GM18870 (cell line): ENCODE measurements at regions not wholly inside any gene's neighbourhood (a gene's known extent, or its start where the extent isn't known, plus 50 kb on each side); places are given as distances from the start of the nearest gene placed in this dataset.
"Not testable (repeated sequence)": the region's sequence is repeated elsewhere in the genome, so short reads cannot be mapped to it uniquely, and the experiment has no call there.

Experiments used
- ATAC-seq: cut with Tn5 transposase; IDR thresholded peaks from one replicate; pipeline ENCODE4 v1.9.1; 2021; ENCODE audit warnings: moderate library complexity; ENCODE audit not compliant: unreplicated experiment

DNA sequence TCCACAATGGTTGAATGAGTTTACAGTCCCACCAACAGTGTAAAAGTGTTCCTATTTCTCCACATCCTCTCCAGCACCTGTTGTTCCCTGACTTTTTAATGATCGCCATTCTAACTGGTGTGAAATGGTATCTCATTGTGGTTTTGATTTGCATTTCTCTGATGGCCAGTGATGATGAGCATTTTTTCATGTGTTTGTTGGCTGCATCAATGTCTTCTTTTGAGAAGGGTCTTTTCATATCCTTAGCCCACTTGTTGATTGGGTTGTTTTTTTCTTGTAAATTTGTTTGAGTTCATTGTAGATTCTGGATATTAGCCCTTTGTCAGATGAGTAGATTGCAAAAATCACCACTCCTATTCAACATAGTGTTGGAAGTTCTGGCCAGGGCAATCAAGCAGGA, 287.6 kb upstream of the RASGRP1 start:
- not testable (repeated sequence) for ATAC-seq

DNA sequence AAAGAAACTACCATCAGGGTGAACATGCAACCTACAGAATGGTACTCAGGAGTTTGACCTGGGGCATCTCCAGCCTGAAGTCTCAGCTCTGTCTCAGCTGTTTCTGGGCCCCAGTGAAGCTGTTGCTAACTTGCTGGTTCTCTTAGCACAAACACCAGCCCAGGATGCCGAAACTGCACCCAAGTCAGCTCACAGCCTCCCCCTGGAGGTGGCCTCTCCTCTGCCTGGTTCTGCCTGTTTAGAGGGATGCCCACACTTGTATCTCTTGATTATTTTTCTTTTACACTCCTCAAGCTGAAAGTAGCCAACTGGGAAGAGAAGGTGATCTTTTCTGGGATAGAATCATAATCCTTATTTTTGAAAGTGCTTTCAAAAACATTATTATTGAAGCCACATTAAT, 289.0 kb upstream of the RASGRP1 start:
- no peak for ATAC-seq

DNA sequence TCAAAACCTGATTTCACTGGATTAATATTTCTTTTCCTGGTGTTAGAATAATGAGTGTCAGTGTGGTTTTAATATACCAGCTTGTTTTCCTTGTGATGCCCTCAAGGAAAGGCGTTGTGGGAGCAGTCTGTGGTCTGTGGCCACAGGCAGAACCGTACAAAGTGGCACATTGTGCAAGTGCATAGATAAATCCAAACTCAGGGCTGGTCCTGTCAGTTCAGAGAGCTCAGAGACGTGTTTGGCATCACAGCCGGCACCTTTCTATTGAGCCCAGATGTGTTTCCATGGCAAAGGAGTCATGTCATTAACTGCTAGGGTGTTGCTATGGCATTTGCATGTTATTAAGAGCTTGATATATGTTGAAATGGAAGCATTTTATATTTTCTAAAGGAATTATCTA, 289.9 kb upstream of the RASGRP1 start:
- no peak for ATAC-seq

DNA sequence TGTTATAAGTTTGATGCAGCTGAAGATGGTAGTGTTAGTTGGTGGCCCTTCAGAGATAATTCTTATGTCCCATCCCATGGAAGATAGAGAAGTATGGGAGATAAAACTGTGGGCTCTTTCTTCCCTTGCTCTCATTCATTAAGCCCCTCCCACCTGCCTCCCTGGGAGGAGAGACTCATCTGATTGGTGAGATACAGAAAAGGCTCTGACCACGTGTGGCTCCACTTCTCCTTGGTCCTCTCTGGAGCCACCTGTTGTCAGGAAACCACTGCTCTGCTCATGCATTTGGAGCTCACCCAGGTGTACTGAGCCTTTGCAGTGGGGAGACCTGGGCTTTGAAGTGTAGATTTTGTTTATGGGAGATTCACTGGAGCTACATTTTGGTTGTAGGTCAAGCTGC, 293.2 kb upstream of the RASGRP1 start:
- ATAC-seq = no peak

- no peak for ATAC-seq
Observed at GRCh38 chr15:38859574-38859973, 295.0 kb upstream of the RASGRP1 start.

DNA sequence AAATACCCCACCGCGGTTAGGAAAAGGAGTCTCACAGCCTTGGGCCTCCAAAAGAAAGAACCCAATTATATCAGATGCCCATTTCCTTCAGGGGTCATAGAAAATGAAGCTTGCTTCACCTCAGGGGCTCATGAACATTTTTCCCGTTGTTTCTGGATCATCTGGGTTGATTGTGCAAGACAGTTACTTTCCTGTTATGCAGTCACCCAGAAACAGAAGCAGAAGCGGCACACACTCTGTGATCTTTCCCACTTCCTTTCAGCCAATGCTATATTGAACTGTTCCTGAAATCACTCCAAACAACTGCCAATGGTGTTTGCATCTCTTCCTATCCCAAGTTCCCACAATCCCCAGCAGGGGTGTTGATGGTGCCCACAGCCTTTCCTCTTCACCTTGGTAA, 295.6 kb upstream of the RASGRP1 start:
- no peak for ATAC-seq

- no peak for ATAC-seq
Observed at GRCh38 chr15:38860674-38861073, 296.1 kb upstream of the RASGRP1 start.

GRCh38 chr15:38861108-38861507, 296.5 kb upstream of the RASGRP1 start:
- no peak for ATAC-seq

DNA sequence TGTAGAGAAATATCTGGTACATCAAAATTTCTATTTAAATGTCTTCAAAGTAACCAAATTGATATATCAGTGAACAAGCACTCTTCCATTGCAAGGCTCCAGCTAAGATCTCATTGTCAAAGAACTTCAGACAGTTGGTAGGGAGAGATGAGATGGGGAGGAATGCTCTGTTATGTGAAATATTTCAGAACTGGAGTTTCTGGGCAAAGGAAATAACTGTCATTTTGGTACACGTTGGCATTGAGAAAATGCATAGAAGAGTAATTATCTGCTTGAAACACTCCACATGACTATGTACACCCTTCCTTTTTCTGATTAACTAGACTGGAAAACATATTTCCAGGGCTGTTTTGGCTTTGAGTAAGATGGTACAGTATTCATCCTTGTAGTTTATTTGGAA, 297.5 kb upstream of the RASGRP1 start:
- no peak for ATAC-seq

DNA sequence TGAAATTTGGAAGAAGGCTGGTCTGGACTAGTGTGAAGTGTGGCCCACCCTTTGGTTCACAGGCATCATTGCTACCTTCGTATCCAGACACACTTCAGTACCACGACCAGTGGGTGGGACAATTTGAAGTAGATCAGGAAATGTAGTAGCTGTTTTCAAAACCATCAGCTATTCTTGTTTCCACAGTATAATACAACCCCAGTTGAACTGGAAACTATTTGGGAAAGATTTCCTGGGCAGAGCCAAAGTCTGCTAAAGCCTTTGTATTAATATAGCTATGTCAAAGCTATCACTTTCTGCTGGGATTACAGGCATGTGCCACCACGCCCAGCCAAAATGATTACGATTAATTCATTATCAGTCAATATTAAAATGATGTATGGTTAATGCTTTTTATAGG, 298.8 kb upstream of the RASGRP1 start:
- ATAC-seq = no peak

GRCh38 chr15:38864122-38864521, 299.5 kb upstream of the RASGRP1 start:
- no peak for ATAC-seq

DNA sequence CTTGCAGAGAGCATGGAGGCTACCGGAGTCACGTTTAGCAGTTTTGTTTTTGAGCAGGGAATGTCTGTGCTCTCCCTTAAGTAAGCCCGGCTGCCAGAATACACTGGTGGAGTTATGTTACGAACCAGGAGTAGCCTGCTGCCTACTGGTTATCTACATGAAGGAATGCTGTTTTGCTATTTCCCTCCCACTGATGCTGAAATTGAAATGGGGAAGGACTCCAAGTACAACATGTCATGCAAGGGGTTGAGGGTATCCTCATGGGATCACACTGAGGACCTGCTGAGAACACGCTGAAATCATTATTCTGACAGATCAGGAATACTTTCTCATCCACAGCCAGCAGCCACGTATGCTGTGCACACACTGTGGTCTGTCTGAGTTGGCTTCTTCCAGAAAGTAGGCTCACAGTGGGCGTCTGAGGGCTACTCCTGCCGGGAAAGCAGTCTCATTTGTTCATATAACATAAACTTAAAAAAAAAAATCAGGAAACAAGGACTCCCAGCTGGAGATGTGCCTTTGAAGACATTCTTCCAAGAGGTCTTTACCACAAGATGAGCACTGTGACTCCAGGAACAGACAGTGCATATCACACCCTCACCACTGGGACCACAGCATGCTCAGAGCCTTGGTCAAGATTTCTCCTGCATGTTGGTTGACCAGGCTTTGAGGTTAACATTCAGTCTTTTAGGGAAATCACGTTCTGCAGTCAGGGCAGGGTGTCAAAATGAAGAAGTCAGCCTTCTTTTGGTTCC, 300.4 kb upstream of the RASGRP1 start:
- no peak for ATAC-seq

DNA sequence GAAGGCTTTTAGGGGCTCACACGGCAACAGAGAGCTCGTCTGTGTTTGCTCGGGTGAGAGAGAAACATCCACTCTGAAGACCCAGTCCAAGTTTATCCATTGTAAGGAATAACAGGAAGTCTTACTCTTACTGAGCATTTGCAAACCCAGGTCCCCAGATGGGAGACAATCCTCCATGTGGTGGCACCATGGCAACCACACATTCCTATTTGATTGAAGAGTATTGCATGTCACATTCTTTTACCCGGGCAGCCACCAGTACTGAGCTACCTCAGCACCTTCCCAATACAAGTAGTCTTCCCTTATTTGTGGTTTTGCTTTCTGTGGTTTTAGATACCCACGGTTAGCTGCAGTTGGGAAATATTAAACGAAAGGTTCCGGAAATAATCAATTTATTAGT, 302.9 kb upstream of the RASGRP1 start:
- ATAC-seq = no peak

GRCh38 chr15:38868326-38869114, 303.9 kb upstream of the RASGRP1 start:
- no peak for ATAC-seq

GRCh38 chr15:38871638-38872037, 307.0 kb upstream of the RASGRP1 start:
- no peak for ATAC-seq

DNA sequence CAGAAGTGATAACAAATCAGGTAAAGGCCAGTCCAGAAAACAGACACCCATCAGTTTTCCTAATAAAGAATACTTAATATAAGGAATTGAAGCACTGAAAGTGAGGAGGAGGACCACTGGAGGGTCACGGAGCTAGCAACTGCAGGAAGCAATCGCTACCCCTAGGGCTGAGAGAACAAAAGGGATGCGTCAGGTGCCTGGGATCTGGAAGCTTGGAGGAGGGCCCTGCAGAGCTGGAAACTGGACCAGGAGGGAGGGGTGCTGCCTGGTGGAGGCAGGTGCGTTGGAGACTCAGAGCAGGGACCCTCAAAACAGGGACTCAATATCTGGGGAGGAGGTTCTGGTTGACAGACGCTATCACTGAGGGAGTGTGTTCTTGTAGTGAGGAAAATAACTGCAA, 308.1 kb upstream of the RASGRP1 start:
- no peak for ATAC-seq

GRCh38 chr15:38873158-38873557, 308.5 kb upstream of the RASGRP1 start:
- no peak for ATAC-seq

DNA sequence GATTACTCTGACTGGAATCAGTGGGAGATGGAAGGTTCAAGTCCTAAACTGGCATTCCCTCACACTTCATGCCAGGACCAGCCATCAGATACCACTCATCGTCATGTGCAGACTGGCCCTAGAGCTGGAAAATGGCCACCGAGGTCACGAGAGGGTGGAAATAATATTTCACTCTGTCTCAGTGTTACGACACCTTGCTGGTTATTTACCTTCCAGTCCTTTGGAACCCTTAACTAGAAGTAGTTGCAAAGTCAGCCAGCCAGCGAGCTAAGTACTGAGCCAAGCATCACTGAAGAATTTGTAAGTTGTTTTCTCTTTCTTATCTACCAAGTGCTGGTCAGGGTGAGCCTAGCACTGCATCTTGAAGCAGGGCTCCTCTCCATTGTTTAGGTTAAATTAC, 309.9 kb upstream of the RASGRP1 start:
- no peak for ATAC-seq

GRCh38 chr15:38876211-38876610, 311.6 kb upstream of the RASGRP1 start:
- no peak for ATAC-seq

GRCh38 chr15:38876621-38877020, 312.0 kb upstream of the RASGRP1 start:
- no peak for ATAC-seq

DNA sequence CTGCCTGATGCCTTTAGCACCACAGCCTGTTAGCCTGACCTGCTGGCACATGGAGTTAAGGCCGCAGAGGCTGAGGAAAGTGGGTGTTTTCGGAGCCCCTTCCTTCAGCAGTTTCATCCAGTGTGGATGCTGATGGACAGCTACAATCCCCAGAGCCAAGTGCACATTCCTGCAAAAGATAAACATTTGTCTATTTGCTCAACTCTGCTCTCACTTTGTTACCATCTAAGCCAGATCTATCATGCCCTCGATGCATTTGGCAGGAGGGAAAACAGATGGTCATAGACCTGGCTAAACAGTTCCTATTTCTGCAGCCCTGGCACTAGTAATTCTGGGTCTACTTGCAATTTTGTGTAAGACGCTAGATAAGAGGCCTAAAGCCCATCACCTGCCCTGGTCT, 312.9 kb upstream of the RASGRP1 start:
- no peak for ATAC-seq

DNA sequence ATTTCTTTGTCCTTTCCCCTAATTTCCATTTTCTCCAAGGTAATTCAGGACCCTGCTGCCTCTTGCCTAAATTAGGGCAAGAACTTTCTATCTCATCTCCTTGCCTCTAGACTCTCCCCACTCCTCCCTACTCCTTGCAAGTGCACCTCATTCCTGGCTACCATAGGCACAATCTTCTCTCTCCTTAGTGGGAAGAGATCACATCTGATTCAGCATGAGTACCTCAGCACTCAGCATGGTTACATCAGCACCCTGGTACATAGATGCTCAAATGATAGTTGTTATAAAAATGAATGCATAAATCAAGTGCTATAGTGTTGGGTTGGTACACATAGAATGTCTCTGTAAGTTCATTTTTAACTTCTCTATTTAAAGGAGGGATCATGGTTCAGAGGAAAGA, 313.4 kb upstream of the RASGRP1 start:
- ATAC-seq = no peak

GRCh38 chr15:38878926-38879325, 314.3 kb upstream of the RASGRP1 start:
- ATAC-seq = no peak
